ENCODE measurements at regions not wholly inside any gene's neighbourhood (a gene's known extent, or its start where the extent isn't known, plus 50 kb on each side); places are given as distances from the start of the nearest gene placed in this dataset.

DNA sequence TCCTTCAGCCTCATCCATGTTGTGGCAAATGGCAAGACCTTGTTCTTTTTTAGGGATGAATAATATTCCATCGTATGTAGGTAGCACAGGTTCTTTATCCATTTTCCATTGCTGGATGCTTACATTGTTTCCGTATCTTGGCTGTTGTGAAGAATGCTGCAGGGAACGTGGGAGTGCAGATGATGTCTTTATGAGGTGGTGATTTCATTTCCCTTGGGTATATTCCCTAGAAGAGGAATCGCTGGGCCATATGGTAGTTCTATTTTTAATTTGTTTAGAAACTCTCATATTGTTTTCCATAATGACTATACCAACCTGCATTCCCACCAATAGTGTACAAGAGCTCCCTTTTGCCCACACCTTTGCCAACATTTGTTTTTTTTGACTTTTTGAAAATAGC is 186.3 kb upstream of the TMTC4 start:
- Mint-ChIP-seq H3K4me3 (no peak overlapping the region), H3K27ac (no peak overlapping the region), H3K4me1 (no peaks in the 10 kb centered on the region), H3K27me3 (ENCODE audit: low read depth) (no peaks in the 10 kb centered on the region), H3K36me3 (ENCODE audit: insufficient read depth in 1 of 3, low read depth in 3 of 3) (peaks cover 0 to 4% (median 0%) of the 10 kb centered on the region in 3 experiments; a peak in 4 of 7 replicates), H3K9me3 (peaks cover 8 to 9% of the 10 kb centered on the region in 2 experiments)
- Histone ChIP-seq H4K8ac (replicated peaks; ENCODE audit: insufficient read length, low read depth, low read length) (no peak overlapping the region), H3K56ac (ENCODE audit: insufficient read length, low read depth, low read length) (no peak overlapping the region), H4K91ac (ENCODE audit: insufficient read length, low read depth, low read length) (no peak overlapping the region), H2AK5ac (ENCODE audit: insufficient read length, low read length) (no peak overlapping the region), H3K79me2 (ENCODE audit: insufficient read depth, low read length) (no peaks in the 10 kb centered on the region), H3K4me2 (ENCODE audit: insufficient read depth, insufficient read length, low read length) (no peak overlapping the region), H3K23ac (ENCODE audit: insufficient read length, low read depth, low read length) (no peak overlapping the region), H2AFZ (ENCODE audit: low read length) (no peak overlapping the region), H4K20me1 (ENCODE audit: control insufficient read depth, insufficient read depth, insufficient read length) (no peaks in the 10 kb centered on the region), H3K4ac (ENCODE audit: low read depth, low read length) (no peak overlapping the region), H4K5ac (ENCODE audit: insufficient read length, low read depth, low read length) (no peak overlapping the region), H3K27me3 (ENCODE audit: insufficient read depth, low read length) (no peaks in the 10 kb centered on the region), H3T11ph (ENCODE audit: low read length) (no peak overlapping the region), H3K14ac (ENCODE audit: insufficient read depth, low read length) (no peak overlapping the region), H3K18ac (ENCODE audit: insufficient read length, low read depth, low read length) (no peak overlapping the region), H2BK12ac (ENCODE audit: insufficient read length, low read depth, low read length) (no peak overlapping the region), H3K23me2 (ENCODE audit: insufficient read length, low read depth, low read length, poor library complexity, severe bottlenecking) (no peaks in the 10 kb centered on the region), H2BK120ac (ENCODE audit: low read depth, low read length, poor library complexity, severe bottlenecking) (no peak overlapping the region), H3K79me1 (ENCODE audit: insufficient read depth, low read depth, low read length, poor library complexity, severe bottlenecking) (no peaks in the 10 kb centered on the region), H2BK5ac (ENCODE audit: insufficient read length, low read length) (no peak overlapping the region), H3K9ac (ENCODE audit: extremely low read depth, insufficient read length, low read length) (no peak overlapping the region), H3K4me1 (ENCODE audit: insufficient read depth, low read length) (no peaks in the 10 kb centered on the region), H2BK15ac (ENCODE audit: low read depth, low read length) (no peak overlapping the region), H3K9me3 (ENCODE audit: control insufficient read depth, low read depth, low read length) (no peaks in the 10 kb centered on the region), H3K27ac (ENCODE audit: insufficient read length, low read depth, low read length) (no peak overlapping the region), H2BK20ac (ENCODE audit: low read depth, low read length, poor library complexity, severe bottlenecking) (no peak overlapping the region)
- TF ChIP-seq CTCF (conservative IDR thresholded peaks at IDR 0.05), result no peak
- DNase-seq, result no peak
- no CpG with 5 or more reads among the region's 4 CpGs for WGBS (ENCODE audit: extremely low coverage, insufficient read length, low lambda C conversion rate)

Data from H9 (cell line).